Prostate gland (tissue), 2 donors: ENCODE measurements at regions not wholly inside any gene's neighbourhood (a gene's known extent, or its start where the extent isn't known, plus 50 kb on each side); places are given as distances from the start of the nearest gene placed in this dataset.
"Not testable (repeated sequence)": the region's sequence is repeated elsewhere in the genome, so short reads cannot be mapped to it uniquely, and the experiment has no call there.

ENCODE experiments used
- DNase-seq: peaks from one replicate; pipeline ENCODE4 v3.0.0-alpha.2; 2019; ENCODE audit warnings: low spot score
- H3K27ac ChIP-seq, 2 donors: fragments of 200-600 bp; sonication (generic); 2 replicates each; pipeline ENCODE4 v1.5.1; 2017 to 2019
- H3K27me3 ChIP-seq: fragments of 200-600 bp; sonication (generic); replicated peaks from 2 replicates; pipeline ENCODE4 v1.5.1; 2019; ENCODE audit not compliant: insufficient read depth
- H3K36me3 ChIP-seq, 2 donors: fragments of 200-600 bp; sonication (generic); 1 replicate in 1 of 2; 2 replicates in 1 of 2; pipeline versions ENCODE4 v1.5.1 to v1.8.1; 2017 to 2019
- H3K4me1 ChIP-seq: fragments of 200-600 bp; sonication (generic); replicated peaks from 2 replicates; pipeline ENCODE4 v1.5.1; 2019
- H3K4me3 ChIP-seq, 2 donors: fragments of 200-600 bp; sonication (generic); 2 replicates each; pipeline ENCODE4 v1.5.1; 2017 to 2019
- H3K9me3 ChIP-seq: fragments of 200-600 bp; sonication (generic); 2 replicates; pipeline ENCODE4 v1.5.1; 2017
- CTCF ChIP-seq, 4 experiments: fragments of 200-600 bp in 2 of 4; fragments of 450-650 bp in 2 of 4; sonication (generic) in 2 of 4; IDR thresholded peaks; 1 replicate in 3 of 4; 2 replicates in 1 of 4; pipeline ENCODE4 v1.5.1; 2016 to 2019; ENCODE audit warnings: antibody characterized with exemption in 4 of 4, mild to moderate bottlenecking in 2 of 4, moderate library complexity in 2 of 4
- POLR2A ChIP-seq: fragments of 450-650 bp; IDR thresholded peaks from one replicate; pipeline ENCODE4 v1.6.1; 2016; ENCODE audit warnings: antibody characterized with exemption, mild to moderate bottlenecking
- POLR2AphosphoS5 ChIP-seq: sonication (generic); formaldehyde crosslinking; IDR thresholded peaks from one replicate; pipeline ENCODE4 v1.6.1; 2017; ENCODE audit warnings: antibody characterized with exemption
- WGBS: methylation state at CpG from one replicate; pipeline ENCODE4 v1.1.5; 2018; 5-methylcytosine and 5-hydroxymethylcytosine counted together
- intact Hi-C: fragments of 100-400 bp; cut with DNase I; formaldehyde crosslinking; loops from one replicate; pipeline ENCODE4 v1.14.2; 2022

GRCh38 chr17:21470422-21470821 lies 94.3 kb downstream of the KCNJ12 start:
- 65% methylated on average over 3 of the region's 3 CpGs for WGBS
- H3K36me3 ChIP-seq, H3K4me3 ChIP-seq, H3K27ac ChIP-seq, H3K4me1 ChIP-seq, H3K27me3 ChIP-seq, DNase-seq, intact Hi-C loops, H3K9me3 ChIP-seq: not testable (repeated sequence)

GRCh38 chr17:21470861-21471260 lies 94.7 kb downstream of the KCNJ12 start:
- H3K4me1 ChIP-seq: no peaks in the 10 kb centered on the region
- no peaks in the 10 kb centered on the region for H3K36me3 ChIP-seq
- H3K9me3 ChIP-seq: no peaks in the 10 kb centered on the region
- H3K4me3 ChIP-seq: no peak overlapping the region
- no peak for DNase-seq
- intact Hi-C loops: no loop called here
- TF ChIP-seq POLR2AphosphoS5 (no peak), CTCF (IDR thresholded peaks at IDR 0.05) (no peak), POLR2A (no peak)
- no peak overlapping the region for H3K27ac ChIP-seq
- H3K27me3 ChIP-seq: no peaks in the 10 kb centered on the region
- WGBS: 27% methylated on average over 1 of the region's 1 CpG

GRCh38 chr17:21474815-21475214 lies 98.7 kb downstream of the KCNJ12 start:
- Histone ChIP-seq H3K4me3 (no peak overlapping the region), H3K4me1 (no peaks in the 10 kb centered on the region), H3K27me3 (no peaks in the 10 kb centered on the region), H3K27ac (no peak overlapping the region), H3K9me3 (no peaks in the 10 kb centered on the region), H3K36me3 (no peaks in the 10 kb centered on the region)
- intact Hi-C loops: no loop called here
- no peak for DNase-seq
- 63% methylated on average over 5 of the region's 5 CpGs for WGBS
- TF ChIP-seq CTCF (IDR thresholded peaks at IDR 0.05): no peak
- no peak for TF ChIP-seq POLR2A

GRCh38 chr17:21475571-21475970 lies 99.4 kb downstream of the KCNJ12 start:
- 73% methylated on average over 8 of the region's 8 CpGs for WGBS
- Histone ChIP-seq H3K4me1 (no peaks in the 10 kb centered on the region), H3K4me3 (no peak overlapping the region), H3K27me3 (no peaks in the 10 kb centered on the region), H3K36me3 (no peaks in the 10 kb centered on the region), H3K9me3 (no peaks in the 10 kb centered on the region), H3K27ac (no peak overlapping the region)
- intact Hi-C loops: no loop called here
- no peak for DNase-seq
- TF ChIP-seq POLR2A (no peak), POLR2AphosphoS5 (no peak), CTCF (IDR thresholded peaks at IDR 0.05) (no peak)

- 89% methylated on average over 11 of the region's 11 CpGs for WGBS
- DNase-seq: no peak
- Histone ChIP-seq H3K27ac (no peak overlapping the region), H3K9me3 (no peaks in the 10 kb centered on the region), H3K4me3 (no peak overlapping the region), H3K27me3 (no peaks in the 10 kb centered on the region), H3K36me3 (no peaks in the 10 kb centered on the region), H3K4me1 (no peaks in the 10 kb centered on the region)
- intact Hi-C loops: no loop called here
- TF ChIP-seq CTCF (IDR thresholded peaks at IDR 0.05) (no peak), POLR2A (no peak), POLR2AphosphoS5 (no peak)
These were observed 100.7 kb downstream of the KCNJ12 start for GRCh38 chr17:21476867-21477266.
